ENCODE measurements at regions not wholly inside any gene's neighbourhood (a gene's known extent, or its start where the extent isn't known, plus 50 kb on each side); places are given as distances from the start of the nearest gene placed in this dataset.

GRCh38 chr10:44801383-44802327 is 109.5 kb upstream of the TMEM72 start:
- TF ChIP-seq CSDC2 (CRISPR knock-in tag; IDR thresholded peaks at IDR 0.05), result no peak
- TF ChIP-seq POU6F1 (CRISPR knock-in tag; IDR thresholded peaks at IDR 0.05; ENCODE audit: borderline replicate concordance, low read depth), result no peak
- TF ChIP-seq, protein P1, sequence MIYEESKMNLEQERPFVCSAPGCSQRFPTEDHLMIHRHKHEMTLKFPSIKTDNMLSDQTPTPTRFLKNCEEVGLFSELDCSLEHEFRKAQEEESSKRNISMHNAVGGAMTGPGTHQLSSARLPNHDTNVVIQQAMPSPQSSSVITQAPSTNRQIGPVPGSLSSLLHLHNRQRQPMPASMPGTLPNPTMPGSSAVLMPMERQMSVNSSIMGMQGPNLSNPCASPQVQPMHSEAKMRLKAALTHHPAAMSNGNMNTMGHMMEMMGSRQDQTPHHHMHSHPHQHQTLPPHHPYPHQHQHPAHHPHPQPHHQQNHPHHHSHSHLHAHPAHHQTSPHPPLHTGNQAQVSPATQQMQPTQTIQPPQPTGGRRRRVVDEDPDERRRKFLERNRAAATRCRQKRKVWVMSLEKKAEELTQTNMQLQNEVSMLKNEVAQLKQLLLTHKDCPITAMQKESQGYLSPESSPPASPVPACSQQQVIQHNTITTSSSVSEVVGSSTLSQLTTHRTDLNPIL (CRISPR knock-in tag; IDR thresholded peaks at IDR 0.05; ENCODE audit: low read depth), result no peak
- TF ChIP-seq, protein P2, sequence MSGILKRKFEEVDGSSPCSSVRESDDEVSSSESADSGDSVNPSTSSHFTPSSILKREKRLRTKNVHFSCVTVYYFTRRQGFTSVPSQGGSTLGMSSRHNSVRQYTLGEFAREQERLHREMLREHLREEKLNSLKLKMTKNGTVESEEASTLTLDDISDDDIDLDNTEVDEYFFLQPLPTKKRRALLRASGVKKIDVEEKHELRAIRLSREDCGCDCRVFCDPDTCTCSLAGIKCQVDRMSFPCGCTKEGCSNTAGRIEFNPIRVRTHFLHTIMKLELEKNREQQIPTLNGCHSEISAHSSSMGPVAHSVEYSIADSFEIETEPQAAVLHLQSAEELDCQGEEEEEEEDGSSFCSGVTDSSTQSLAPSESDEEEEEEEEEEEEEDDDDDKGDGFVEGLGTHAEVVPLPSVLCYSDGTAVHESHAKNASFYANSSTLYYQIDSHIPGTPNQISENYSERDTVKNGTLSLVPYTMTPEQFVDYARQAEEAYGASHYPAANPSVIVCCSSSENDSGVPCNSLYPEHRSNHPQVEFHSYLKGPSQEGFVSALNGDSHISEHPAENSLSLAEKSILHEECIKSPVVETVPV (CRISPR knock-in tag; IDR thresholded peaks at IDR 0.05), result no peak
- TF ChIP-seq PATZ1 (CRISPR knock-in tag; IDR thresholded peaks at IDR 0.05; ENCODE audit: borderline replicate concordance), result no peak
- no peak for TF ChIP-seq TCF4 (CRISPR knock-in tag; IDR thresholded peaks at IDR 0.05; ENCODE audit: borderline replicate concordance)
- TF ChIP-seq ZFP3 (CRISPR knock-in tag; IDR thresholded peaks at IDR 0.05), result no peak
- no peak for TF ChIP-seq ZNF8 (CRISPR knock-in tag; IDR thresholded peaks at IDR 0.05)

All from SK-N-SH treated with all-trans-retinoic acid at 6 μM for 48 hours (cell line).